NCI-H1092 (cell line): ENCODE measurements at regions not wholly inside any gene's neighbourhood (a gene's known extent, or its start where the extent isn't known, plus 50 kb on each side); places are given as distances from the start of the nearest gene placed in this dataset.

Source experiments
- DNase-seq: peaks from one replicate; lab custom pipeline; 2025; lab: John Stamatoyannopoulos, UW

GRCh38 chr2:103268841-103269498 is 507.1 kb downstream of the TMEM182 start:
- no peak for DNase-seq

GRCh38 chr2:103276869-103277268 is 515.0 kb downstream of the TMEM182 start:
- no peak for DNase-seq

GRCh38 chr2:103284750-103285149 is 522.9 kb downstream of the TMEM182 start:
- no peak for DNase-seq

GRCh38 chr2:103285354-103285753 is 523.5 kb downstream of the TMEM182 start:
- DNase-seq: no peak

GRCh38 chr2:103287746-103288145 is 525.9 kb downstream of the TMEM182 start:
- DNase-seq: no peak

- peak; percentile 28 for DNase-seq
Measured at GRCh38 chr2:103288696-103289095, 526.9 kb downstream of the TMEM182 start.

GRCh38 chr2:103289105-103289725 is 527.4 kb downstream of the TMEM182 start:
- no peak for DNase-seq

- DNase-seq: no peak
Measured at GRCh38 chr2:103292573-103292972, 530.7 kb downstream of the TMEM182 start.

GRCh38 chr2:103293067-103293741 is 531.4 kb downstream of the TMEM182 start:
- no peak for DNase-seq

- no peak for DNase-seq
Measured at GRCh38 chr2:103293742-103294077, 531.9 kb downstream of the TMEM182 start.

- DNase-seq: no peak
Measured at GRCh38 chr2:103294420-103294819, 532.6 kb downstream of the TMEM182 start.

GRCh38 chr2:103295591-103295990 is 533.8 kb downstream of the TMEM182 start:
- no peak for DNase-seq

GRCh38 chr2:103324671-103325070 is 562.8 kb downstream of the TMEM182 start:
- DNase-seq: no peak

GRCh38 chr2:103327386-103327785 is 565.6 kb downstream of the TMEM182 start:
- no peak for DNase-seq

GRCh38 chr2:103327966-103328365 is 566.1 kb downstream of the TMEM182 start:
- no peak for DNase-seq

- DNase-seq: no peak
Measured at GRCh38 chr2:103335403-103335802, 573.6 kb downstream of the TMEM182 start.

- DNase-seq: no peak
Measured at GRCh38 chr2:103338819-103339218, 577.0 kb downstream of the TMEM182 start.

GRCh38 chr2:103346780-103347179 is 584.9 kb downstream of the TMEM182 start:
- DNase-seq: no peak

GRCh38 chr2:103353774-103354173 is 591.9 kb downstream of the TMEM182 start:
- no peak for DNase-seq

GRCh38 chr2:103355287-103355686 is 593.5 kb downstream of the TMEM182 start:
- DNase-seq: no peak

GRCh38 chr2:103361712-103362111 is 599.9 kb downstream of the TMEM182 start:
- no peak for DNase-seq

GRCh38 chr2:103363639-103364038 is 601.8 kb downstream of the TMEM182 start:
- DNase-seq: no peak

GRCh38 chr2:103364177-103364576 is 602.3 kb downstream of the TMEM182 start:
- DNase-seq: no peak
